Endothelial cell of umbilical vein (primary cell): ENCODE measurements at regions not wholly inside any gene's neighbourhood (a gene's known extent, or its start where the extent isn't known, plus 50 kb on each side); places are given as distances from the start of the nearest gene placed in this dataset.

Experiments used
- BruUV-seq: library from RNA; stranded (reverse); fragments of 400-500 nt; replicated peaks from 2 replicates; lab custom pipeline; 2021; lab: Mats Ljungman, UMichigan
- CTCF ChIA-PET: fragments of 300-600, 350-600 bp; sonication (Branson Sonifier 250); formaldehyde crosslinking; loops from one replicate; lab custom pipeline; 2021; ENCODE audit warnings: antibody characterized with exemption, inconsistent platforms; lab: Charles Lee
- POLR2A ChIA-PET: fragments of 300-600, 350-600 bp; sonication (Branson Sonifier 250); formaldehyde crosslinking; loops from one replicate; lab custom pipeline; 2021; ENCODE audit warnings: antibody characterized with exemption, inconsistent platforms; lab: Charles Lee
- DNase-seq: peaks from one replicate; pipeline ENCODE4 v3.0.0-alpha.2; 2011; ENCODE audit warnings: low read depth, low spot score
- FAIRE-seq: peaks from 2 replicates; lab custom pipeline; 2011; peaks lifted over from hg19 to GRCh38; lab: Jason Lieb, UNC
- H2AFZ ChIP-seq: 2 replicates; pipeline ENCODE4 v1.6.0; 2012; ENCODE audit warnings: low read depth, low read length, control low read depth, inconsistent platforms
- H3K27ac ChIP-seq: 2 replicates; pipeline ENCODE4 v1.5.1; 2011; ENCODE audit warnings: low read depth, mild to moderate bottlenecking, control low read depth, low read length, moderate library complexity; ENCODE audit not compliant: insufficient read depth
- H3K27me3 ChIP-seq, 2 experiments: 2 replicates each; pipeline versions ENCODE4 v1.6.0 to v1.6.1; 2011; ENCODE audit warnings: low read length in 2 of 2, mixed read lengths in 1 of 2; ENCODE audit not compliant: control insufficient read depth in 2 of 2, insufficient read depth in 2 of 2
- H3K36me3 ChIP-seq, 2 experiments: 2 replicates in 1 of 2; 3 replicates in 1 of 2; pipeline ENCODE4 v1.5.1; 2011; ENCODE audit warnings: low read length in 2 of 2, mild to moderate bottlenecking in 1 of 2, moderate library complexity in 1 of 2; ENCODE audit not compliant: control insufficient read depth in 2 of 2, insufficient read depth in 2 of 2; ENCODE audit errors: extremely low read depth in 1 of 2
- H3K4me1 ChIP-seq: 3 replicates; pipeline ENCODE4 v1.5.1; 2011; ENCODE audit warnings: mild to moderate bottlenecking, low read length; ENCODE audit not compliant: control insufficient read depth, insufficient read depth; ENCODE audit errors: extremely low read depth
- H3K4me2 ChIP-seq: 2 replicates; pipeline ENCODE4 v1.6.1; 2011; ENCODE audit warnings: low read length, control low read depth, mixed read lengths; ENCODE audit not compliant: insufficient read depth
- H3K4me3 ChIP-seq, 3 experiments: fragments of 200-600 bp in 1 of 3; sonication (generic), shearing (Covaris generic) in 1 of 3; replicated peaks in 1 of 3; 2 replicates each; pipeline ENCODE4 v1.5.1; 2011 to 2016; ENCODE audit warnings: control low read depth in 3 of 3, low read length in 3 of 3, mild to moderate bottlenecking in 2 of 3, inconsistent platforms in 1 of 3, low read depth in 1 of 3, moderate library complexity in 1 of 3; ENCODE audit not compliant: insufficient read depth in 1 of 3
- H3K79me2 ChIP-seq: 2 replicates; pipeline ENCODE4 v1.6.0; 2012; ENCODE audit warnings: low read length, inconsistent platforms; ENCODE audit not compliant: control insufficient read depth, insufficient read depth
- H3K9ac ChIP-seq: replicated peaks from 2 replicates; pipeline ENCODE3; 2011; ENCODE audit warnings: low read length, control low read depth; ENCODE audit not compliant: insufficient read depth; ENCODE audit errors: extremely low read depth
- H3K9me1 ChIP-seq: replicated peaks from 3 replicates; pipeline ENCODE4 v1.6.0; 2011; ENCODE audit warnings: mild to moderate bottlenecking, low read length; ENCODE audit not compliant: control insufficient read depth, insufficient read depth; ENCODE audit errors: extremely low read depth
- H3K9me3 ChIP-seq: replicated peaks from 2 replicates; pipeline ENCODE4 v1.5.1; 2012; ENCODE audit warnings: low read length, inconsistent platforms; ENCODE audit not compliant: control insufficient read depth, insufficient read depth
- H4K20me1 ChIP-seq: replicated peaks from 2 replicates; pipeline ENCODE3; 2011; ENCODE audit warnings: mild to moderate bottlenecking, low read length; ENCODE audit not compliant: control insufficient read depth, insufficient read depth; ENCODE audit errors: extremely low read depth
- EZH2 ChIP-seq: IDR thresholded peaks from 2 replicates; pipeline ENCODE4 v1.6.1; 2012; ENCODE audit warnings: borderline replicate concordance, low read depth, mild to moderate bottlenecking, moderate library complexity, low read length, inconsistent platforms; ENCODE audit not compliant: severe bottlenecking
- FOS ChIP-seq: IDR thresholded peaks from 2 replicates; pipeline ENCODE4 v1.6.1; 2011; ENCODE audit warnings: mild to moderate bottlenecking, low read length, moderate library complexity, borderline replicate concordance; ENCODE audit not compliant: insufficient read depth
- GATA2 ChIP-seq: IDR thresholded peaks from 2 replicates; pipeline ENCODE4 v1.7.0; 2011; ENCODE audit warnings: low read depth, mild to moderate bottlenecking, moderate library complexity, mixed read lengths, low read length; ENCODE audit not compliant: insufficient read length, insufficient read depth
- JUN ChIP-seq: IDR thresholded peaks from 2 replicates; pipeline ENCODE4 v1.6.1; 2011; ENCODE audit warnings: borderline replicate concordance, low read depth; ENCODE audit not compliant: insufficient read length, insufficient read depth
- MYC ChIP-seq: IDR thresholded peaks from one replicate; pipeline ENCODE4 v1.6.1; 2011; ENCODE audit warnings: mild to moderate bottlenecking, low read depth, low read length
- POLR2A ChIP-seq: IDR thresholded peaks from 2 replicates; pipeline ENCODE4 v1.6.1; 2012; ENCODE audit warnings: low read depth, mild to moderate bottlenecking, control low read depth, low read length
- POLR2AphosphoS5 ChIP-seq: IDR thresholded peaks from 2 replicates; pipeline ENCODE4 v1.6.1; 2012; ENCODE audit warnings: low read depth, mild to moderate bottlenecking, control low read depth, low read length, moderate library complexity; ENCODE audit not compliant: insufficient read depth
- dilution Hi-C: fragments of 300-500 bp; cut with MboI; formaldehyde crosslinking; loops from one replicate; pipeline ENCODE4 v1.15.0; 2019; ENCODE audit warnings: low sequenced_read_pairs; ENCODE audit not compliant: extremely low pct_ligation_motif_present
- intact Hi-C: fragments of 100-400 bp; cut with micrococcal nuclease; formaldehyde crosslinking; loops from one replicate; pipeline ENCODE4 v1.10.0; 2022
- TF ChIP-seq, protein P1 (sequence below), 2 donors: IDR thresholded peaks; 1 replicate in 1 of 2; 2 replicates in 1 of 2; pipeline ENCODE4 v1.5.1; 2011; ENCODE audit warnings: low read length in 2 of 2, mild to moderate bottlenecking in 2 of 2, moderate library complexity in 2 of 2, control low read depth in 1 of 2, inconsistent platforms in 1 of 2, low read depth in 1 of 2; ENCODE audit not compliant: insufficient read depth in 1 of 2; ENCODE audit errors: extremely low read depth in 1 of 2
- TF ChIP-seq, protein P2 (sequence below): IDR thresholded peaks from 2 replicates; pipeline ENCODE4 v1.6.1; 2011; ENCODE audit not compliant: insufficient read depth, insufficient read length

DNA sequence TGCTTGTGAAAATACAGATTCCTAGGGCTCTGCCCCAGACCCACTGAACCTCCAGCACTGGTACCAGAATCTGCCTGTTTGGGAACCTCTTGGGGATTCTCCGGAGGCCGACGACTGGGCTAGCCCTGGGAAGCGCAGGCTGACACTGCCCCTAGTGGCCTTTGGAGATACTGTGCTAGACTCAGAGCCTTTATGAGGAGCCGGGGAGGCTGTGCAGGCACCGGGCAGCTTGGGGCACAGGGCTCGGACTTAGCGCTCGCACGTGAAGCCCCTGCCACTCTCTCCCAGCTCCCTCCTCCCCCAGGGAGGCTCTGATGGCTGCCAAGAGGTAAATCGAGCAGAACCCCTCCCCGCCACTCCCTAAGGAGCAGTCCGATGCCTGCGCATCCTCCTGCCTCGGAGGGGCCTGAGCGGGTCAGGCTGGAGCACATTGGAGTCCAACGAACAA is 144.6 kb upstream of the TNR start:
- peak; percentile 86 for FAIRE-seq
- POLR2A ChIA-PET, result no interaction called here
- CTCF ChIA-PET, result interaction anchor here (0.7 to 2.9 kb wide), 11 partner anchors 11 to 736 kb away, joined by 3 to 10 read pairs (median 4); no protein-coding TSS in a partner anchor
- Histone ChIP-seq H3K4me2 (no peak overlapping the region), H4K20me1 (no peaks in the 10 kb centered on the region), H3K27me3 (peaks cover 0 to 2% of the 10 kb centered on the region in 2 experiments), H3K9me1 (no peaks in the 10 kb centered on the region), H3K36me3 (no peaks in the 10 kb centered on the region), H3K27ac (no peak overlapping the region), H3K9me3 (no peaks in the 10 kb centered on the region), H3K4me1 (no peaks in the 10 kb centered on the region), H3K4me3 (no peak overlapping the region), H3K79me2 (no peaks in the 10 kb centered on the region), H3K9ac (no peak overlapping the region), H2AFZ (peak overlapping the region; percentile 38)
- intact Hi-C loops (loop anchor here (1.0 to 2.0 kb wide), 5 partner anchors 185 to 733 kb away; no protein-coding TSS in a partner anchor), dilution Hi-C loops (no loop called here)
- TF ChIP-seq, protein P1, sequence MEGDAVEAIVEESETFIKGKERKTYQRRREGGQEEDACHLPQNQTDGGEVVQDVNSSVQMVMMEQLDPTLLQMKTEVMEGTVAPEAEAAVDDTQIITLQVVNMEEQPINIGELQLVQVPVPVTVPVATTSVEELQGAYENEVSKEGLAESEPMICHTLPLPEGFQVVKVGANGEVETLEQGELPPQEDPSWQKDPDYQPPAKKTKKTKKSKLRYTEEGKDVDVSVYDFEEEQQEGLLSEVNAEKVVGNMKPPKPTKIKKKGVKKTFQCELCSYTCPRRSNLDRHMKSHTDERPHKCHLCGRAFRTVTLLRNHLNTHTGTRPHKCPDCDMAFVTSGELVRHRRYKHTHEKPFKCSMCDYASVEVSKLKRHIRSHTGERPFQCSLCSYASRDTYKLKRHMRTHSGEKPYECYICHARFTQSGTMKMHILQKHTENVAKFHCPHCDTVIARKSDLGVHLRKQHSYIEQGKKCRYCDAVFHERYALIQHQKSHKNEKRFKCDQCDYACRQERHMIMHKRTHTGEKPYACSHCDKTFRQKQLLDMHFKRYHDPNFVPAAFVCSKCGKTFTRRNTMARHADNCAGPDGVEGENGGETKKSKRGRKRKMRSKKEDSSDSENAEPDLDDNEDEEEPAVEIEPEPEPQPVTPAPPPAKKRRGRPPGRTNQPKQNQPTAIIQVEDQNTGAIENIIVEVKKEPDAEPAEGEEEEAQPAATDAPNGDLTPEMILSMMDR (IDR thresholded peaks at IDR 0.05; ENCODE audit: extremely low read depth in 1 of 2, insufficient read depth in 1 of 2, low read depth in 1 of 2, low read length in 2 of 2), result peak; percentile 81 to 96
- no peak for TF ChIP-seq GATA2
- TF ChIP-seq EZH2, result no peak
- no peak for TF ChIP-seq JUN
- no TSS peak for BruUV-seq
- peak; percentile 44 for DNase-seq

DNA sequence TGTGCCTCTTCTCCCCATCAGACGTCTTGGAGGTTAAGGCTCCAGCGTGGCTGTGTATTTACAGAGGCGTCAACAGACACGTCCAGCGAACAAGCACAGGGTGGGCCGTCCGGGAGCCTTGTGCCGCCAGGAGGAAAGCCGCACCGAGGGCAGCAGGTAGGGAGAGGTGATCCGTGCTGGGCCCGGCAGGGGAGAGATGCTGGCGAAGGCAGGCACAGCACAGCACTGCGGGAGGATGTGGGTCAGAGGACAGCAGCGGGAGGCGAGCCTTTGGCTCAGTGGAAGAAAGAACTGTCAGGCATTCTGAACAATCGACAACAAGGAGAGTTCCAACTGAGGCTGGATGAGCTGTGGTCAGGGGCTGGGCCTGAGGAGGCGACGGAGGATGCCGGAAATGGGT is 144.1 kb upstream of the TNR start:
- Histone ChIP-seq H3K9ac (no peak overlapping the region), H3K9me3 (no peaks in the 10 kb centered on the region), H3K27ac (no peak overlapping the region), H3K79me2 (no peaks in the 10 kb centered on the region), H3K27me3 (peaks cover 0 to 3% of the 10 kb centered on the region in 2 experiments), H3K36me3 (no peaks in the 10 kb centered on the region), H3K4me3 (no peak overlapping the region), H4K20me1 (no peaks in the 10 kb centered on the region), H2AFZ (peak overlapping the region; percentile 38), H3K9me1 (no peaks in the 10 kb centered on the region), H3K4me2 (no peak overlapping the region), H3K4me1 (no peaks in the 10 kb centered on the region)
- TF ChIP-seq POLR2AphosphoS5, result no peak
- no peak for TF ChIP-seq POLR2A
- TF ChIP-seq EZH2, result no peak
- TF ChIP-seq MYC, result no peak
- TF ChIP-seq, protein P1 (IDR thresholded peaks at IDR 0.05; ENCODE audit: extremely low read depth in 1 of 2, insufficient read depth in 1 of 2, low read depth in 1 of 2, low read length in 2 of 2), result no peak
- TF ChIP-seq, protein P2, sequence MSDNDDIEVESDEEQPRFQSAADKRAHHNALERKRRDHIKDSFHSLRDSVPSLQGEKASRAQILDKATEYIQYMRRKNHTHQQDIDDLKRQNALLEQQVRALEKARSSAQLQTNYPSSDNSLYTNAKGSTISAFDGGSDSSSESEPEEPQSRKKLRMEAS, result no peak
- TF ChIP-seq JUN, result no peak
- no peak for TF ChIP-seq FOS
- no peak for TF ChIP-seq GATA2
- intact Hi-C loops (no loop called here), dilution Hi-C loops (no loop called here)
- DNase-seq (no peak), FAIRE-seq (no peak)
- POLR2A ChIA-PET, result no interaction called here
- no TSS peak for BruUV-seq
- CTCF ChIA-PET, result interaction anchor here (0.9 to 2.9 kb wide), 6 partner anchors 11 to 736 kb away, joined by 3 to 10 read pairs (median 6); no protein-coding TSS in a partner anchor
